Uterus (tissue), 3 donors: ENCODE measurements at regions not wholly inside any gene's neighbourhood (a gene's known extent, or its start where the extent isn't known, plus 50 kb on each side); places are given as distances from the start of the nearest gene placed in this dataset.

Source experiments
- DNase-seq, 2 donors: peaks; one replicate each; pipeline ENCODE4 v3.0.0-alpha.2; 2019 to 2020
- H3K27ac ChIP-seq, 2 donors: fragments of 200-600 bp; sonication (generic); 1 replicate in 1 of 2; 2 replicates in 1 of 2; pipeline ENCODE4 v1.5.1; 2016 to 2018
- H3K27me3 ChIP-seq, 2 donors: fragments of 200-600 bp; sonication (generic); one replicate each; pipeline ENCODE4 v1.5.1; 2018 to 2019; ENCODE audit warnings: control low read depth in 1 of 2
- H3K36me3 ChIP-seq, 2 donors: fragments of 200-600 bp; sonication (generic); one replicate each; pipeline ENCODE4 v1.5.1; 2019; ENCODE audit warnings: control low read depth in 1 of 2
- H3K4me1 ChIP-seq, 2 donors: fragments of 200-600 bp; sonication (generic); one replicate each; pipeline ENCODE4 v1.5.1; 2018 to 2019; ENCODE audit warnings: control low read depth in 1 of 2
- H3K4me3 ChIP-seq, 2 donors: fragments of 200-600 bp; sonication (generic); 1 replicate in 1 of 2; 2 replicates in 1 of 2; pipeline ENCODE4 v1.5.1; 2018 to 2019; ENCODE audit warnings: mild to moderate bottlenecking in 1 of 2
- H3K9me3 ChIP-seq, 2 donors: fragments of 200-600 bp; sonication (generic); one replicate each; pipeline ENCODE4 v1.5.1; 2019; ENCODE audit warnings: control low read depth in 1 of 2
- CTCF ChIP-seq, 4 experiments: fragments of 200-600 bp in 2 of 4; fragments of 450-650 bp in 2 of 4; sonication (generic) in 2 of 4; IDR thresholded peaks; one replicate each; pipeline ENCODE4 v1.5.1; 2016 to 2019; ENCODE audit warnings: antibody characterized with exemption in 4 of 4, mild to moderate bottlenecking in 2 of 4, moderate library complexity in 1 of 4
- POLR2A ChIP-seq, 2 donors: fragments of 450-650 bp; IDR thresholded peaks; one replicate each; pipeline ENCODE4 v1.6.1; 2016; ENCODE audit warnings: antibody characterized with exemption in 2 of 2, mild to moderate bottlenecking in 1 of 2, moderate library complexity in 1 of 2
- intact Hi-C: fragments of 100-400 bp; cut with DNase I; formaldehyde crosslinking; loops from one replicate; pipeline ENCODE4 v1.15.1; 2023; ENCODE audit warnings: low total_unique reads
- donor health status: DM: yes; HTN: yes; CAD: no.

DNA sequence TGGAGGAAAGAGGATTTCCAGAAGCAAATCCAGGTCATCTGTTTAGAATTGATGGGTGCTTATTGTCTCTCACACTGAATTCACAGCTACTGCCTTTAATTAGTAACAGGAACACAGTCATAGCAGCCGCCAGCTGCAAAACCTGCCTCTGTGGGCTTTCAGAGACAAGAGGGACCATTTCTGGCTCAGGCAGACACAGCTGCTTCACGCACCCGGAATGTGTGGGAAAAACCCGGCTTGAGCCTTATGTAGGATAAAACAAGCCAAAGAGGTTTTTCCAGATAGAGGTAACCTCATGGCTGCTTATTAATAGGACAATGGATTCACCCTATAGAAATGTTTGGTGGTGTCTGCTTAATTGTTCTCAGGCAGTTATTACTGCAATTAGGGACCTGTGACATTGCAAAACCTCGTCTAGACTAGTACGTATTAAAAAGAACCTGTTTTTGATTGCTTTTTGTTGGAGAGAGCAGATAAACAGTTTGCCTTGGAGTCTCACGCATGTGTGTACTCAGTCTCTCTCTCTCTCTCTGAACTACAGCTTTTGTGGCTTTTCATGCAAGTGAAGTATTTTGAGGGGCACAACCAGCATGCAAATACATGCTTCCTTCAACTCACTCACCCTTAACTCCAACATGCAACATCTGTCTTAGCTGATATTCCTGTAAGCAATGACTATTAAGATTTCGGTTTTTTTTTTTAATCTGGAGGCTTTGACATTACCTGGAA is 302.7 kb downstream of the PLK2 start:
- Histone ChIP-seq H3K27me3 (no peaks in the 10 kb centered on the region), H3K4me1 (no peaks in the 10 kb centered on the region), H3K4me3 (no peak overlapping the region), H3K9me3 (no peaks in the 10 kb centered on the region), H3K27ac (no peak overlapping the region), H3K36me3 (no peaks in the 10 kb centered on the region)
- intact Hi-C loops, result no loop called here
- no peak for DNase-seq
- TF ChIP-seq POLR2A (IDR thresholded peaks at IDR 0.05) (no peak), CTCF (IDR thresholded peaks at IDR 0.05) (no peak)

GRCh38 chr5:58156361-58156760 is 303.5 kb downstream of the PLK2 start:
- no peaks in the 10 kb centered on the region for H3K9me3 ChIP-seq
- TF ChIP-seq CTCF (IDR thresholded peaks at IDR 0.05) (no peak), POLR2A (IDR thresholded peaks at IDR 0.05) (no peak)
- no peak for DNase-seq
- H3K4me1 ChIP-seq, result no peaks in the 10 kb centered on the region
- no peaks in the 10 kb centered on the region for H3K36me3 ChIP-seq
- no peak overlapping the region for H3K4me3 ChIP-seq
- H3K27ac ChIP-seq, result no peak overlapping the region
- intact Hi-C loops, result no loop called here
- H3K27me3 ChIP-seq, result no peaks in the 10 kb centered on the region

DNA sequence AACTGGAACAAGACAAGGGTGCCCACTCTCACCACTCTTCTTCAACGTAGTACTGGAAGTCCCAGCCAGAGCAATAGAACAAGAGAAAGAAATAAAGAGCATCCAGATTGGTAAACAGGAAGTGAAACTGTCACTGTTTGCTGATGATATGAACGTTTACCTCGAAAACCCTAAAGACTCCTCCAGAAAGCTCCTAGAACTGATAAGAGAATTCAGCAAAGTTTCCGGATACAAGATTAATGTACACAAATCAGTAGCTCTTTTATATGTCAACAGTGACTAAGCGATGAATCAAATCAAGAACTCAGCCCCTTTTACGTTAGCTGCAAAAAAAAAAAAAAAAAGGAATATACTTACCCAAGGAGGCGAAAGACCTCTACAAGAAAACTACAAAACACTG is 306.6 kb downstream of the PLK2 start:
- Histone ChIP-seq H3K4me3 (no peak overlapping the region), H3K27me3 (no peaks in the 10 kb centered on the region), H3K27ac (no peak overlapping the region), H3K4me1 (no peaks in the 10 kb centered on the region), H3K36me3 (no peaks in the 10 kb centered on the region), H3K9me3 (no peaks in the 10 kb centered on the region)
- intact Hi-C loops, result no loop called here
- no peak for DNase-seq
- no peak for TF ChIP-seq POLR2A (IDR thresholded peaks at IDR 0.05)
- no peak for TF ChIP-seq CTCF (IDR thresholded peaks at IDR 0.05)

DNA sequence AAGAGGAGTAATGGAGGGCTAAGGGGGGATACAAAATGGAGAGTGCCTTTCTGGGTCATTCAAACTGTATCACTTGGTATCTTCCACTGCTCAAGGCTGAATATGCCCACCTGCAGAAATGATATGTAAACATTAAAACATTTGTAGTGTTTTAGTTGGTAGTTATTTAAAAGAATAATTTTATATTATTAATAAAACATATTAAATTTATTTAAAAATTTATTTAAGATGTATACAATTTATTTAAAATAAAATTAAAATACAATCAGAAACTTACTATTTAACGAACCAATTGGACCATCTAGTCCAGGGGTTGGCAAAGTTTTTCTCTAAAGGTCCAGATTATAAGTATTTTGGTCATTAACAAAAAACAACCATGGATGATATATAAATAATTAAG is 308.5 kb downstream of the PLK2 start:
- H3K36me3 ChIP-seq, result no peaks in the 10 kb centered on the region
- H3K9me3 ChIP-seq, result no peaks in the 10 kb centered on the region
- no peak overlapping the region for H3K27ac ChIP-seq
- TF ChIP-seq POLR2A (IDR thresholded peaks at IDR 0.05), result no peak
- TF ChIP-seq CTCF (IDR thresholded peaks at IDR 0.05), result no peak
- no peaks in the 10 kb centered on the region for H3K27me3 ChIP-seq
- intact Hi-C loops, result no loop called here
- no peak for DNase-seq
- no peaks in the 10 kb centered on the region for H3K4me1 ChIP-seq
- H3K4me3 ChIP-seq, result no peak overlapping the region

GRCh38 chr5:58150926-58151325 is 309.0 kb downstream of the PLK2 start:
- H3K4me3 ChIP-seq, result no peak overlapping the region
- no peak for DNase-seq
- H3K4me1 ChIP-seq, result no peaks in the 10 kb centered on the region
- H3K36me3 ChIP-seq, result no peaks in the 10 kb centered on the region
- H3K27ac ChIP-seq, result no peak overlapping the region
- no peaks in the 10 kb centered on the region for H3K27me3 ChIP-seq
- intact Hi-C loops, result no loop called here
- no peaks in the 10 kb centered on the region for H3K9me3 ChIP-seq
- TF ChIP-seq CTCF (IDR thresholded peaks at IDR 0.05) (no peak), POLR2A (IDR thresholded peaks at IDR 0.05) (no peak)
